GM06990 (cell line): ENCODE measurements at regions not wholly inside any gene's neighbourhood (a gene's known extent, or its start where the extent isn't known, plus 50 kb on each side); places are given as distances from the start of the nearest gene placed in this dataset.
"Not testable (repeated sequence)": the region's sequence is repeated elsewhere in the genome, so short reads cannot be mapped to it uniquely, and the experiment has no call there.

Experiments
- DNase-seq: peaks from one replicate; pipeline ENCODE4 v3.0.0-alpha.2; 2011; ENCODE audit not compliant: insufficient read length; ENCODE audit errors: extremely low read depth
- H3K27me3 ChIP-seq: replicated peaks from 2 replicates; pipeline ENCODE4 v1.6.0; 2011; ENCODE audit warnings: low read length; ENCODE audit not compliant: control insufficient read depth, insufficient read depth
- H3K36me3 ChIP-seq: 2 replicates; pipeline ENCODE4 v1.5.1; 2011; ENCODE audit warnings: low read length; ENCODE audit not compliant: control insufficient read depth, insufficient read depth
- H3K4me3 ChIP-seq: replicated peaks from 2 replicates; pipeline ENCODE4 v1.5.1; 2011; ENCODE audit warnings: low read depth, mild to moderate bottlenecking, control low read depth, low read length
- CTCF ChIP-seq: IDR thresholded peaks from 2 replicates; pipeline ENCODE4 v1.5.1; 2011; ENCODE audit warnings: low read length, control low read depth, mild to moderate bottlenecking, inconsistent platforms; ENCODE audit not compliant: insufficient read depth, poor library complexity, severe bottlenecking

DNA sequence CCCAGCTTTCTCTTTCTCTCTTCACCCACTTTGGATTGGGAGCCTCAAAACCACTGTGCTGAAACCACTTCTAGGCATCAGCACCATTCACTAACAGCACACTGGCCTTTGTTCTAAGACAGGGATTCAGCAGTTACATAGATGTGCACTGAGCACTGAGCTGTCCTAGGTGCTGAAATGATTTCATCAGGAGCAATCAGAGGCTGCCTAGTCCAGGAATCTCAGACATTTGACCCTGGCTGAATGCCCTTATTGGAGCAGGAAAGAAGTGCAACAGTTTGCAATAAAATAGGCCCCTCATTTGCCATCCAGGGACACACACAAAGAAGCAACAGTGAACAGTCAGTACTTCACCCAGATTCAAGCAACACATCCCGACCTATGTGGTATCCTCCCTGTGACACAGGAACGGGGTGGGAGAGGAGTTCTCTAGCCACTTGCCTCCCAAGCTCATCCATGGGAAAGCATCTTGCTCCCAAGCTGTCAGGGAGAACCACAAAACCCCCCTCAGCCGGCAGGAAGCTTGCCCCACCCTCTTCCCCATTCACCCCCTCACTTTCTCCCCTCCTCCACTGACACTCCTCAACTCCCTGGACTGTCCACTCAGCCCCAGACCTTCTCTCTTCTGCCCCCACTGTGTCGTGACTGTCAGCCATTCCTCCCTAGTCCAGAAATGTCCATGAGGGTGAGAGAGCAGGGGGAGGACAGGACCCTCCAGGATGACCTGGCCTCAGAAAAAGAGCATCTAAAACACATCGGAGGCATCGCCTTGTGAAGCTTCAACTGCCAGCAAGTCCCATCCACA, 304.4 kb downstream of the PREX1 start:
- Histone ChIP-seq H3K36me3 (no peaks in the 10 kb centered on the region), H3K27me3 (no peaks in the 10 kb centered on the region; the same call in 1 of the 2 replicates), H3K4me3 (no peak overlapping the region)
- DNase-seq = no peak
- no peak for TF ChIP-seq CTCF

GRCh38 chr20:48521121-48521520, 306.7 kb downstream of the PREX1 start:
- no peak for DNase-seq
- no peaks in the 10 kb centered on the region; the same call in 1 of the 2 replicates for H3K27me3 ChIP-seq
- TF ChIP-seq CTCF = no peak
- no peaks in the 10 kb centered on the region for H3K36me3 ChIP-seq
- no peak overlapping the region for H3K4me3 ChIP-seq

GRCh38 chr20:48516196-48516595, 311.6 kb downstream of the PREX1 start:
- not testable (repeated sequence) for H3K27me3 ChIP-seq, H3K4me3 ChIP-seq, H3K36me3 ChIP-seq, DNase-seq

- H3K4me3 ChIP-seq, H3K36me3 ChIP-seq, H3K27me3 ChIP-seq, DNase-seq: not testable (repeated sequence)
Measured at GRCh38 chr20:48514577-48514976, 313.2 kb downstream of the PREX1 start.

DNA sequence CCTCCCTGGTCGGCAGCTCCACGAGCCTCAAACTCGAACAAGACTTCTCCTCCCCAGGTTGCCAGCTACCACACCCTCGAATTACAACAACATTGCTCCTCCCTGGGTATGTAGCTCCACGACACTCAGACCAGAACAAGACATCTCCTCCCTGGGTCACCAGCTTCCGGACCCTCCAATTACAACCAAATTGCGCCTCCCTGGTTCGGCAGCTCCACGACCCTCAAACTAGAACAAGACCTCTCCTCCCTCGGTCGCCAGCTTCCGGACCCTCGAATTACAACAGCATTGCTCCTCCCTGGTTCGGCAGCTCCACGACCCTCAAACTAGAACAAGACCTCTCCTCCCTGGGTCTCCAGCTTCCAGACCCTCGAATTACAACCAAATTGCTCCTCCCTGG, 315.3 kb downstream of the PREX1 start:
- DNase-seq, H3K36me3 ChIP-seq, H3K27me3 ChIP-seq, H3K4me3 ChIP-seq: not testable (repeated sequence)

DNA sequence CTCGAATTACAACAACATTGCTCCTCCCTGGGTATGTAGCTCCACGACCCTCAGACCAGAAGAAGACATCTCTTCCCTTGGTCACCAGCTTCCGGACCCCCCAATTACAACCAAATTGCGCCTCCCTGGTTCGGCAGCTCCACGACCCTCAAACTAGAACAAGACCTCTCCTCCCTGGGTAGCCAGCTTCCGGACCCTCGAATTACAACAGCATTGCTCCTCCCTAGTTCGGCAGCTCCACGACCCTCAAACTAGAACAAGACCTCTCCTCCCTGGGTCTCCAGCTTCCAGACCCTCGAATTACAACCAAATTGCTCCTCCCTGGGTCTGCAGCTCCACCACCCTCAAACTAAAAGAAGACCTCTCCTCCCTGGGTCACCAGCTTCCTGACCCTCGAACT, 322.7 kb downstream of the PREX1 start:
- not testable (repeated sequence) for H3K27me3 ChIP-seq, DNase-seq, H3K36me3 ChIP-seq, H3K4me3 ChIP-seq

- Histone ChIP-seq H3K27me3 (no peaks in the 10 kb centered on the region), H3K36me3 (no peaks in the 10 kb centered on the region), H3K4me3 (no peak overlapping the region)
- no peak for TF ChIP-seq CTCF
- DNase-seq = no peak
Measured at GRCh38 chr20:48503166-48503815, 324.5 kb downstream of the PREX1 start.
